Uterus (tissue), 2 donors: ENCODE measurements at regions not wholly inside any gene's neighbourhood (a gene's known extent, or its start where the extent isn't known, plus 50 kb on each side); places are given as distances from the start of the nearest gene placed in this dataset.

ENCODE experiments used
- POLR2A ChIP-seq, 2 donors: fragments of 450-650 bp; IDR thresholded peaks; one replicate each; pipeline ENCODE4 v1.6.1; 2016; ENCODE audit warnings: antibody characterized with exemption in 2 of 2, mild to moderate bottlenecking in 1 of 2, moderate library complexity in 1 of 2
- TF ChIP-seq, protein P1 (sequence below), 4 experiments: fragments of 200-600 bp in 2 of 4; fragments of 450-650 bp in 2 of 4; sonication (generic) in 2 of 4; IDR thresholded peaks; one replicate each; pipeline ENCODE4 v1.5.1; 2016 to 2019; ENCODE audit warnings: antibody characterized with exemption in 4 of 4, mild to moderate bottlenecking in 2 of 4, moderate library complexity in 1 of 4

DNA sequence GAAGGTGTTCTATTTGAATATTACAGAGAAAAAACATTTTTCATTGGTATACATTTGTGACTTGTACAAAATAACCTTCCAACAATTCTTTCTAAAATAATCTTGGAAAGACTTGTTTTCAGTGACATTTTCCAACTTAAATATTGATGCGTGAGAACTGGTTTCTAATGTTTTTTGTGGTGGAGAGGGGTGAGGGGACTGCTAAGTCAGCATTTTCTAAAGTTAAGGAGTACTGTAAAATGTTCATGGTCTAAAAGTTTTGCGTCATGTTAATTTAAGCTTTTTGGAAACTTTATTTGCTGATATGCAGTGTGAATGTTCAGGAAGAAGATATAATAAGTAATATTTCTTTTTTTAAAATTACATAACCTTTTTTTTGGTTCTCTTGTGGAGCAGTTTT, 229.3 kb downstream of the MAGEB5 start:
- TF ChIP-seq, protein P1, sequence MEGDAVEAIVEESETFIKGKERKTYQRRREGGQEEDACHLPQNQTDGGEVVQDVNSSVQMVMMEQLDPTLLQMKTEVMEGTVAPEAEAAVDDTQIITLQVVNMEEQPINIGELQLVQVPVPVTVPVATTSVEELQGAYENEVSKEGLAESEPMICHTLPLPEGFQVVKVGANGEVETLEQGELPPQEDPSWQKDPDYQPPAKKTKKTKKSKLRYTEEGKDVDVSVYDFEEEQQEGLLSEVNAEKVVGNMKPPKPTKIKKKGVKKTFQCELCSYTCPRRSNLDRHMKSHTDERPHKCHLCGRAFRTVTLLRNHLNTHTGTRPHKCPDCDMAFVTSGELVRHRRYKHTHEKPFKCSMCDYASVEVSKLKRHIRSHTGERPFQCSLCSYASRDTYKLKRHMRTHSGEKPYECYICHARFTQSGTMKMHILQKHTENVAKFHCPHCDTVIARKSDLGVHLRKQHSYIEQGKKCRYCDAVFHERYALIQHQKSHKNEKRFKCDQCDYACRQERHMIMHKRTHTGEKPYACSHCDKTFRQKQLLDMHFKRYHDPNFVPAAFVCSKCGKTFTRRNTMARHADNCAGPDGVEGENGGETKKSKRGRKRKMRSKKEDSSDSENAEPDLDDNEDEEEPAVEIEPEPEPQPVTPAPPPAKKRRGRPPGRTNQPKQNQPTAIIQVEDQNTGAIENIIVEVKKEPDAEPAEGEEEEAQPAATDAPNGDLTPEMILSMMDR (IDR thresholded peaks at IDR 0.05): no peak
- TF ChIP-seq POLR2A (IDR thresholded peaks at IDR 0.05): no peak
